TTC549 (cell line): ENCODE measurements at regions not wholly inside any gene's neighbourhood (a gene's known extent, or its start where the extent isn't known, plus 50 kb on each side); places are given as distances from the start of the nearest gene placed in this dataset.
"Not testable (repeated sequence)": the region's sequence is repeated elsewhere in the genome, so short reads cannot be mapped to it uniquely, and the experiment has no call there.

Experiments
- FAIRE-seq: peaks from 2 replicates; lab custom pipeline; 2012; peaks lifted over from hg19 to GRCh38; lab: Jason Lieb, UNC

GRCh38 chr13:74778087-74778486, 643.9 kb upstream of the KLF12 start:
- FAIRE-seq = no peak

GRCh38 chr13:74774264-74774663, 640.1 kb upstream of the KLF12 start:
- no peak for FAIRE-seq

- FAIRE-seq = no peak
These were observed 639.0 kb upstream of the KLF12 start for GRCh38 chr13:74773248-74773647.

- no peak for FAIRE-seq
These were observed 637.8 kb upstream of the KLF12 start for GRCh38 chr13:74771964-74772363.

GRCh38 chr13:74770361-74770760, 636.2 kb upstream of the KLF12 start:
- no peak for FAIRE-seq

- no peak for FAIRE-seq
These were observed 635.1 kb upstream of the KLF12 start for GRCh38 chr13:74769333-74769732.

GRCh38 chr13:74768521-74769085, 634.4 kb upstream of the KLF12 start:
- no peak for FAIRE-seq

GRCh38 chr13:74767050-74767449, 632.8 kb upstream of the KLF12 start:
- FAIRE-seq = no peak

GRCh38 chr13:74765955-74766354, 631.8 kb upstream of the KLF12 start:
- FAIRE-seq = no peak

- FAIRE-seq = no peak
These were observed 627.9 kb upstream of the KLF12 start for GRCh38 chr13:74761801-74762757.

GRCh38 chr13:74758188-74758587, 624.0 kb upstream of the KLF12 start:
- FAIRE-seq = no peak

GRCh38 chr13:74755065-74755464, 620.9 kb upstream of the KLF12 start:
- no peak for FAIRE-seq

- FAIRE-seq = no peak
These were observed 617.5 kb upstream of the KLF12 start for GRCh38 chr13:74751739-74752138.

GRCh38 chr13:74747186-74747955, 613.2 kb upstream of the KLF12 start:
- no peak for FAIRE-seq

GRCh38 chr13:74743992-74744391, 609.8 kb upstream of the KLF12 start:
- no peak for FAIRE-seq

- no peak for FAIRE-seq
These were observed 607.5 kb upstream of the KLF12 start for GRCh38 chr13:74741732-74742131.

- FAIRE-seq = no peak
These were observed 598.7 kb upstream of the KLF12 start for GRCh38 chr13:74732736-74733385.

GRCh38 chr13:74731731-74732130, 597.5 kb upstream of the KLF12 start:
- FAIRE-seq = no peak

- no peak for FAIRE-seq
These were observed 596.5 kb upstream of the KLF12 start for GRCh38 chr13:74730556-74731331.

GRCh38 chr13:74726206-74726605, 592.0 kb upstream of the KLF12 start:
- FAIRE-seq = no peak

- not testable (repeated sequence) for FAIRE-seq
These were observed 584.1 kb upstream of the KLF12 start for GRCh38 chr13:74718232-74718842.
